VCaP (cell line): ENCODE measurements at regions not wholly inside any gene's neighbourhood (a gene's known extent, or its start where the extent isn't known, plus 50 kb on each side); places are given as distances from the start of the nearest gene placed in this dataset.

ENCODE experiments used
- H3K27ac ChIP-seq: fragments of 450-650 bp; 2 replicates; pipeline ENCODE4 v1.5.1; 2017
- TF ChIP-seq, protein P1 (sequence below): fragments of 450-650 bp; conservative IDR thresholded peaks from 2 replicates; pipeline ENCODE4 v1.5.1; 2017; ENCODE audit warnings: mild to moderate bottlenecking, moderate library complexity

DNA sequence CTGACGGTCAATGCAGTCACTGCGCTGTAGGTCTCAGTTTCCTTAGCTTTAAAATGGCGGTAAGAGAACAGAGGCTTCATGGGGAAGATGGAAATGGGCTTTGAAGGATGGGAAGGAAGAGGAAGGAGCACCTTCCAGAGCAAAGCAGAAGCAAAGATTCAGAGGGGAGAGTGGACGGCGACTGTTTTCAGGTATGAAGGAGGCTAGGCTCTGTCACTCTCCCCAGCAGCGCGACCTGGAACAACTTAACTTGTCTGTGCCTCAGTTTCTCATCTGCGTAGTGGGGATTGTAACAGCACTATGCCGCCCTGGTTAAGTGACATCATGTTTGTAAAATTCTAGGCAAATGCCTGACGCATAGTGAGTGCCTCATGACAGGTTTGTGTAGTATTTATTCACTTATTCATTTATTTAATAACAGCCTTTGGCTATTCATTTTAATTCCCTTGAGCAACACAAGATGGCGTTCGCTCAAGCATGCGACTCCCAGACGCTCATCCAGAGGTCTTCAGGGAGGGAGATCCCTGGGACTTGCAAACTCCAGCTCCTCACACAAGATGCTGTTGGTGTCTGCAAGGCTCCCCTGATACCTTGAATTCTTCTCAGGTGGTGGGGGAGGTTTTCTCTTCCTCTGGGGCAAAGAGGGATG, 336.3 kb downstream of the DYSF start:
- TF ChIP-seq, protein P1, sequence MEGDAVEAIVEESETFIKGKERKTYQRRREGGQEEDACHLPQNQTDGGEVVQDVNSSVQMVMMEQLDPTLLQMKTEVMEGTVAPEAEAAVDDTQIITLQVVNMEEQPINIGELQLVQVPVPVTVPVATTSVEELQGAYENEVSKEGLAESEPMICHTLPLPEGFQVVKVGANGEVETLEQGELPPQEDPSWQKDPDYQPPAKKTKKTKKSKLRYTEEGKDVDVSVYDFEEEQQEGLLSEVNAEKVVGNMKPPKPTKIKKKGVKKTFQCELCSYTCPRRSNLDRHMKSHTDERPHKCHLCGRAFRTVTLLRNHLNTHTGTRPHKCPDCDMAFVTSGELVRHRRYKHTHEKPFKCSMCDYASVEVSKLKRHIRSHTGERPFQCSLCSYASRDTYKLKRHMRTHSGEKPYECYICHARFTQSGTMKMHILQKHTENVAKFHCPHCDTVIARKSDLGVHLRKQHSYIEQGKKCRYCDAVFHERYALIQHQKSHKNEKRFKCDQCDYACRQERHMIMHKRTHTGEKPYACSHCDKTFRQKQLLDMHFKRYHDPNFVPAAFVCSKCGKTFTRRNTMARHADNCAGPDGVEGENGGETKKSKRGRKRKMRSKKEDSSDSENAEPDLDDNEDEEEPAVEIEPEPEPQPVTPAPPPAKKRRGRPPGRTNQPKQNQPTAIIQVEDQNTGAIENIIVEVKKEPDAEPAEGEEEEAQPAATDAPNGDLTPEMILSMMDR, result no peak
- H3K27ac ChIP-seq, result no peak overlapping the region

DNA sequence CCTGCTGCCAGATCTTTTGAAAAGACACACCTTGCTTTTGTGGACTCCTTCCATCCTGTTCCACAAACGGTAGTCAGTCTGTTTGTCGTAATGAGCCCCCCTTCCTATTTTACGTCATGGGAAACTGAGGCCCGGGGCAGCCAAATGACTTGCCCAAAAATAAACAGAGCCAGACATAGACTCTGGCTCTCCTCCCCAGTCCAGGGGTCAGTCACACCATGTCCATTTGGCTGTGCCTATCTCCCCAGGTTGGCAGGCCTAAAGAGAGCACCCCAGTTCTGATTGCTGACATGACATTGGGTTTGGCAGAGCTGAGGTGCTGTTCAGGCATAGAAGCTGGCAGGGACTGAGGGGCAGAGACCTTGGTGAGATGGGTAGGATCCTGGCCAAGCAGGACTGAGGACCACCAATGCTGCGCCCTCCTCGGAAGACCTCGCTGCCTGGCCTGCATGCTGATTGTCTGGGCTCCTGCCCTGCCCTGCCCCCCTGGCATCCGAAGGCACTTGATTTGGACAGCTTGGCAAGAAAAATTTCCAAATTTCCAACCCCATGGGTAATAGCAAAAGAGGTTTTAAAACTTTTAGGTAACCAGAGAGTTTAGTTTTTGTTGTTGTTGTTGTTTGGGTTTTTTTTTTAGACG, 335.4 kb downstream of the DYSF start:
- TF ChIP-seq, protein P1, result no peak
- no peak overlapping the region for H3K27ac ChIP-seq

DNA sequence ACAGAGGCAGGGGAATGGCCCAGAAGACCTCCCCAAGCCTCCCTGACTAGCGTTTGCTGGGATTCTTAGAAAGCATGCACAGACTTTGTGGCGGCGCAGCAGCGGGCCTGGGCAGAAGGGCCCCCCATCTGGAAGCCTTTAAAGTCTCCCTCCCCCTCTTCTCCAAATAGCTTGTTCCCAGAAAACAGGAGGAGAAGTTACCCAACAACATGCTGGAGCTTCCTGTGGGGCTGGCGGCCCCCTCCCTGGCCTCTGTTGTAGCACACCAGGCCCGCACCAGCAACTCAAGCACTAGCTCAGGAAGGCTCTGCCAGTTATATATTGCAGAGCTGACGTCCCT, 334.8 kb downstream of the DYSF start:
- TF ChIP-seq, protein P1, result no peak

DNA sequence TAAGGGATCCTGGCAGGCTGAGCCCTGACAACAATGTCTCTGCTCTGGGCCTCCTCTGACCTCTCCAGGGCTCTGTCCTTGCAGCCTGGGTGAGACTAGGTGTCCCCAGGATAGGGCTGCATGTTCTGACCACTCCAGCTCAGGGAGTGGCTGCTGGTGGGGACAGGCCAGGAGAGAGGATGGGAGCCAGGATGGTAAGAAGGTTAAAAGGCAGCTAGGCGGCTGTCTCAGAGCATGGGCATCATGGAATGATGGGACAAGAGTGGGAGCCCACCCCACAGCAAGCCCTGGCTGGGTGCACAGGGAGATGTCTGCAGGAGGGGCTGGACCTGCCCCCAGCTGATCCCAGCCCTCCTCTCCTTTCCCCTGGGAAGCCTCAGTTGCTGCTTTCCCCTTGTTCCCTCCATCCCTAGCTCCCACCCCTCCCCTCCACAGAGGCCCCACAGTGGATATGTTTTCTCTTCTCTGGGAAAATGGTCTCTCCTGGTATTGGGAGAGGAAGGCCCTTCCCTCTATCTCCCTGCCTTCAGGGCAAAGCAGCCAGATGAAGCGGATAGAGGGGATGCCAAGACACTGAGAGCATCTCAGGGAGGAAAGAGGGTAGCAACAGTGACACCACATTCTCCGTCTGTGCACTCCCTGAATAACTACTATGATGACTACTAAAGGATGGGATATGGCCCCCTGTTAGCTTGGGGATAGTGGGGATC, 334.3 kb downstream of the DYSF start:
- H3K27ac ChIP-seq, result no peak overlapping the region
- TF ChIP-seq, protein P1, result no peak

More for the DNA sequence above, 334.8 kb downstream of the DYSF start:
- H3K27ac ChIP-seq, result no peak overlapping the region

DNA sequence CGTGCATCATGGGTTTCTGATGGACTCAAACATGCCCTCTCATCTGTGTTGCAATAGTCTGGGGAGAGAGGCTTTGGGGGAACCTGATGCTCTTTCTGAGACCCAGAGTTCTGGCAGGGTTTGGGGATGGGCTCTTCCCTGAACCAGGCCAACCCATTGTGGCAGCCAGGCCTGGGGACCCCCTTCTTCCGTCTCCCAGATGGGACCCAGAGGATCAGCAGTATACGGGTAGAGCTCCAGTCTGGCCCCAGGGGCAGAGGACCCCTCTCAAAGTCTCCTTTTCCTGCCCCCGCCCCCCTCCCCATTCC, 333.7 kb downstream of the DYSF start:
- TF ChIP-seq, protein P1, result no peak
- no peak overlapping the region for H3K27ac ChIP-seq

DNA sequence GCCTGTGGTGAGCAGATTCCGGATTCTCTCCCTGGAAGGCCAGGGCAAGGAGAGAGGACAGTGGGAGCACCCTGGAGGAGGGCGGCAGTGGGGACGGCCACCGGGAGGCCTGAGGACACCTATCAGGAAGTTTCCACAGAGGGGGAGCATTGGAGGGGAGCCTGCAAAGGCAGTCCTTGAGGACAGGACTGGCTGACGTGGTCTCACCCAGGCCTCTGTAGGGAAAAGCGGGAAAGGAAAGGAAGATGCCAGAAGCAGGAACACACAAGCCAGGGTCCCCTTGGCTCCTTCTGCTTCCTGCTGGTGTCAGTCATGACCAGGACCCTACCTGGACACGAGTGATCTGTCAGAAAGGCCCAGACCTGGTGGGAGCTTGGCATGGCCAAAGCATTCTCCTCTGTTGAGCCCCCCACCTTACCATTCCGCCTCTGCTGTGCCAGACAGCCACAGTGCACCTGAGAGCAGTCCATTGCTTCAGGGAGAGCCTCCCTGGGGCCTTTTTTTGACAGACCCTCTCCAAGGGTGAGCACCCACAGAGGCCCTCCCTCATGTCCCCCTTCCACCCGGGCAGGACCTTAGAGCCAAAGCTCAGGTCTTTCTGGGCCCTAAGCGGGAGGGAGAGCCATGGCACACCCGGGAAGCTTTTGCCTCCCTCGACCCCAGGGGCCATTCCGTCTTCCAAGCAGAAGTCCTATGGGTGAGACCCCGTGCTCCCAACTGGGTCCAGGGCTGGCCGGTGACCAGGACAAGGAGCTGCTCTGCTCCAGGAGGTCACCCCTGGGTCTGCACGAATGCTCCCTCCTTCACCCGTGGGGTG, 333.1 kb downstream of the DYSF start:
- no peak overlapping the region for H3K27ac ChIP-seq
- TF ChIP-seq, protein P1, result no peak

DNA sequence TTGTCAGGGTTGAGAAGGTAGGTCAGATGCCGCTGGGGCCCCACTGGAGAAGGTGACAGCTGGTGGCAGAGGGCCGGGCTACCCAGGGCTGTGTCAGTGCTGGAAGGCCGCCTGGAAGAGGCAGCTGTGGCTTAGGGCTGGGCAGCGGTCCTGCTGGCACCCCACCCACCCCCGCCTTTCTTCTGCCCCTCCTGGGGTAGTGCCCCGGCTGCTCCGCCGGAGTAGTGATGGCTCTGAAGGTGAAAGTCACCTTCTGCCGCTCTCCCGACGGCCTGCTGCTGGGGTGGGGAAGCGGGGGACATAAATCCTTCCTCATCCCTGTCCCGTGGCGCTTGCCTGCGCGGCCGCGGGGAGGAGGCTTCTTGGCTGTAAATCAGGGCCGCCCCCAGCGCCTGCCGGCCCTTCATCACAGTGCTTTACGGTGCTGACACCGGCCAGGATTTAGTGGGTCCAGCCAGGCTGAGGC, 332.2 kb downstream of the DYSF start:
- H3K27ac ChIP-seq, result no peak overlapping the region
- TF ChIP-seq, protein P1, result no peak
